H9 (cell line): ENCODE measurements at regions not wholly inside any gene's neighbourhood (a gene's known extent, or its start where the extent isn't known, plus 50 kb on each side); places are given as distances from the start of the nearest gene placed in this dataset.

Experiments used
- DNase-seq: peaks from one replicate; pipeline ENCODE4 v3.0.0-alpha.2; 2017
- H2AFZ ChIP-seq: one replicate; pipeline ENCODE4 v1.6.1; 2013; ENCODE audit warnings: mild to moderate bottlenecking, low read length, control low read depth, moderate library complexity
- H2AK5ac ChIP-seq: 2 replicates; pipeline ENCODE4 v1.6.1; 2013; ENCODE audit warnings: low read length, control low read depth, mixed read lengths; ENCODE audit not compliant: insufficient read length
- H2BK120ac ChIP-seq: one replicate; pipeline ENCODE4 v1.6.1; 2013; ENCODE audit warnings: low read depth, mild to moderate bottlenecking, low read length, control low read depth, inconsistent platforms; ENCODE audit not compliant: poor library complexity, severe bottlenecking
- H2BK12ac ChIP-seq: 2 replicates; pipeline ENCODE4 v1.6.1; 2013; ENCODE audit warnings: low read length, control low read depth, mixed read lengths, low read depth; ENCODE audit not compliant: insufficient read length
- H2BK15ac ChIP-seq: 2 replicates; pipeline ENCODE4 v1.6.1; 2013; ENCODE audit warnings: low read depth, low read length, control low read depth
- H2BK20ac ChIP-seq: one replicate; pipeline ENCODE4 v1.6.1; 2013; ENCODE audit warnings: low read depth, mild to moderate bottlenecking, low read length, control low read depth, inconsistent platforms; ENCODE audit not compliant: poor library complexity, severe bottlenecking
- H2BK5ac ChIP-seq: 2 replicates; pipeline ENCODE4 v1.6.1; 2013; ENCODE audit warnings: low read length, control low read depth, mixed read lengths; ENCODE audit not compliant: insufficient read length
- H3K14ac ChIP-seq: 2 replicates; pipeline ENCODE4 v1.6.1; 2013; ENCODE audit warnings: low read length, control low read depth; ENCODE audit not compliant: insufficient read depth
- H3K18ac ChIP-seq: 2 replicates; pipeline ENCODE4 v1.6.1; 2013; ENCODE audit warnings: low read depth, mild to moderate bottlenecking, mixed read lengths, low read length, control low read depth; ENCODE audit not compliant: insufficient read length
- H3K23ac ChIP-seq: 2 replicates; pipeline ENCODE4 v1.6.1; 2013; ENCODE audit warnings: low read length, control low read depth, mixed read lengths, low read depth; ENCODE audit not compliant: insufficient read length
- H3K23me2 ChIP-seq: 2 replicates; pipeline ENCODE4 v1.6.1; 2013; ENCODE audit warnings: low read depth, mild to moderate bottlenecking, mixed read lengths, low read length, control low read depth; ENCODE audit not compliant: insufficient read length, poor library complexity, severe bottlenecking
- H3K27ac ChIP-seq: 2 replicates; pipeline ENCODE4 v1.5.1; 2013; ENCODE audit warnings: low read length, control low read depth, mixed read lengths, low read depth; ENCODE audit not compliant: insufficient read length
- H3K27me3 ChIP-seq: 2 replicates; pipeline ENCODE4 v1.6.1; 2013; ENCODE audit warnings: low read length, control low read depth, inconsistent platforms; ENCODE audit not compliant: insufficient read depth
- H3K4ac ChIP-seq: 2 replicates; pipeline ENCODE4 v1.6.1; 2013; ENCODE audit warnings: low read depth, mild to moderate bottlenecking, control low read depth, inconsistent platforms, low read length, moderate library complexity
- H3K4me1 ChIP-seq: 2 replicates; pipeline ENCODE4 v1.6.1; 2013; ENCODE audit warnings: low read length, control low read depth, inconsistent platforms; ENCODE audit not compliant: insufficient read depth
- H3K4me2 ChIP-seq: 2 replicates; pipeline ENCODE4 v1.6.1; 2013; ENCODE audit warnings: low read length, control low read depth, mixed read lengths; ENCODE audit not compliant: insufficient read length, insufficient read depth
- H3K56ac ChIP-seq: 2 replicates; pipeline ENCODE4 v1.6.1; 2013; ENCODE audit warnings: low read depth, mild to moderate bottlenecking, mixed read lengths, low read length, control low read depth; ENCODE audit not compliant: insufficient read length
- H3K79me1 ChIP-seq: 2 replicates; pipeline ENCODE4 v1.6.1; 2013; ENCODE audit warnings: low read depth, mild to moderate bottlenecking, moderate library complexity, low read length, control low read depth, inconsistent platforms; ENCODE audit not compliant: insufficient read depth, poor library complexity, severe bottlenecking
- H3K79me2 ChIP-seq: 2 replicates; pipeline ENCODE4 v1.6.1; 2013; ENCODE audit warnings: low read length, control low read depth, inconsistent platforms; ENCODE audit not compliant: insufficient read depth
- H3K9ac ChIP-seq: 2 replicates; pipeline ENCODE4 v1.6.1; 2013; ENCODE audit warnings: low read length, control low read depth, mixed read lengths; ENCODE audit not compliant: insufficient read length; ENCODE audit errors: extremely low read depth
- H3K9me3 ChIP-seq: one replicate; pipeline ENCODE4 v1.6.1; 2013; ENCODE audit warnings: low read depth, low read length, inconsistent platforms; ENCODE audit not compliant: control insufficient read depth
- H3T11ph ChIP-seq: one replicate; pipeline ENCODE4 v1.6.1; 2013; ENCODE audit warnings: mild to moderate bottlenecking, low read length, control low read depth, inconsistent platforms
- H4K20me1 ChIP-seq: one replicate; pipeline ENCODE4 v1.6.1; 2013; ENCODE audit not compliant: control insufficient read depth, insufficient read length, insufficient read depth
- H4K5ac ChIP-seq: 2 replicates; pipeline ENCODE4 v1.6.1; 2013; ENCODE audit warnings: low read depth, mild to moderate bottlenecking, mixed read lengths, low read length, control low read depth; ENCODE audit not compliant: insufficient read length
- H4K8ac ChIP-seq: replicated peaks from 2 replicates; pipeline ENCODE4 v1.6.1; 2013; ENCODE audit warnings: low read length, control low read depth, mixed read lengths, low read depth; ENCODE audit not compliant: insufficient read length
- H4K91ac ChIP-seq: 2 replicates; pipeline ENCODE4 v1.6.1; 2013; ENCODE audit warnings: low read depth, mild to moderate bottlenecking, moderate library complexity, mixed read lengths, low read length, control low read depth; ENCODE audit not compliant: insufficient read length
- H3K27ac Mint-ChIP-seq, 3 experiments: 2 replicates in 2 of 3; 3 replicates in 1 of 3; pipeline ENCODE4 v1.8.0; 2020 to 2021; ENCODE audit warnings: mixed read lengths in 3 of 3, mild to moderate bottlenecking in 1 of 3, moderate library complexity in 1 of 3
- H3K27me3 Mint-ChIP-seq: 2 replicates; pipeline ENCODE4 v1.8.0; 2021; ENCODE audit warnings: low read depth, mild to moderate bottlenecking, moderate library complexity, mixed read lengths
- H3K36me3 Mint-ChIP-seq, 3 experiments: 2 replicates in 2 of 3; 3 replicates in 1 of 3; pipeline ENCODE4 v1.8.0; 2020 to 2021; ENCODE audit warnings: low read depth in 3 of 3, mixed read lengths in 3 of 3; ENCODE audit not compliant: insufficient read depth in 1 of 3
- H3K4me1 Mint-ChIP-seq, 2 experiments: 2 replicates each; pipeline ENCODE4 v1.8.0; 2020; ENCODE audit warnings: mixed read lengths in 2 of 2
- H3K4me3 Mint-ChIP-seq, 2 experiments: 2 replicates in 1 of 2; 3 replicates in 1 of 2; pipeline ENCODE4 v1.8.0; 2020 to 2021; ENCODE audit warnings: mild to moderate bottlenecking in 2 of 2, mixed read lengths in 2 of 2, moderate library complexity in 1 of 2
- H3K9me3 Mint-ChIP-seq, 2 experiments: 2 replicates in 1 of 2; 3 replicates in 1 of 2; pipeline ENCODE4 v1.8.0; 2020; ENCODE audit warnings: mild to moderate bottlenecking in 2 of 2, mixed read lengths in 2 of 2, moderate library complexity in 1 of 2
- CTCF ChIP-seq: fragments of 200-600 bp; sonication (generic); conservative IDR thresholded peaks from 3 replicates; pipeline ENCODE4 v1.8.0; 2021; ENCODE audit warnings: antibody characterized with exemption, mild to moderate bottlenecking
- WGBS: extraction: QIAGEN DNeasy Blood & Tissue Kit; methylation state at CpG from one replicate; pipeline ENCODE4 v1.1.7; 2013; ENCODE audit warnings: missing lambda C conversion rate, low lambda C conversion rate, mixed read lengths; ENCODE audit not compliant: insufficient read length; ENCODE audit errors: extremely low coverage; 5-methylcytosine and 5-hydroxymethylcytosine counted together

GRCh38 chr13:73403355-73404120 lies 344.7 kb downstream of the KLF5 start:
- Histone ChIP-seq H4K8ac (no peak overlapping the region), H3K18ac (no peak overlapping the region), H3K4me2 (no peak overlapping the region), H2BK15ac (no peak overlapping the region), H3K4me1 (no peaks in the 10 kb centered on the region), H3K14ac (no peak overlapping the region), H2AFZ (no peak overlapping the region), H2BK12ac (no peak overlapping the region), H3K23ac (no peak overlapping the region), H4K5ac (no peak overlapping the region), H4K20me1 (no peaks in the 10 kb centered on the region), H3T11ph (no peak overlapping the region), H3K9me3 (no peaks in the 10 kb centered on the region), H3K9ac (no peak overlapping the region), H3K27ac (no peak overlapping the region), H3K4ac (no peak overlapping the region), H2BK120ac (no peak overlapping the region), H4K91ac (no peak overlapping the region), H2BK5ac (no peak overlapping the region), H3K27me3 (no peaks in the 10 kb centered on the region), H3K79me2 (no peaks in the 10 kb centered on the region), H2AK5ac (no peak overlapping the region), H2BK20ac (no peak overlapping the region), H3K56ac (no peak overlapping the region), H3K79me1 (no peaks in the 10 kb centered on the region), H3K23me2 (no peaks in the 10 kb centered on the region)
- Mint-ChIP-seq H3K36me3 (no peaks in the 10 kb centered on the region; a peak in 1 of 7 replicates), H3K9me3 (0 out of 5 replicates have a peak, but pooled peaks cover 0 to 1% of the 10 kb centered on the region in 2 experiments), H3K4me1 (peaks cover 9 to 14% of the 10 kb centered on the region in 2 experiments), H3K27me3 (no peaks in the 10 kb centered on the region), H3K4me3 (no peak overlapping the region), H3K27ac (no peak overlapping the region)
- no peak for TF ChIP-seq CTCF
- DNase-seq, result no peak
- WGBS, result no CpG with 5 or more reads among the region's 1 CpG
